ENCODE measurements at regions not wholly inside any gene's neighbourhood (a gene's known extent, or its start where the extent isn't known, plus 50 kb on each side); places are given as distances from the start of the nearest gene placed in this dataset.

GRCh38 chr3:186411994-186412393 is 50.0 kb upstream of the DGKG start:
- no peaks in the 10 kb centered on the region for H3K36me3 ChIP-seq (ENCODE audit: control insufficient read depth, insufficient read depth, low read length)
- H3K27me3 ChIP-seq (ENCODE audit: control insufficient read depth, insufficient read depth, low read length) = peaks cover 4% of the 10 kb centered on the region; the same call in 1 of the 2 replicates
- no peak overlapping the region for H3K9ac ChIP-seq (ENCODE audit: low read length)
- no peak overlapping the region for H3K27ac ChIP-seq (ENCODE audit: low read depth, low read length)
- no peaks in the 10 kb centered on the region for H3K9me3 ChIP-seq (ENCODE audit: control insufficient read depth, insufficient read depth, low read depth, low read length)
- H3K4me1 ChIP-seq (ENCODE audit: control insufficient read depth, insufficient read depth, low read length) = peaks cover 25% of the 10 kb centered on the region
- no peak overlapping the region for H3K4me3 ChIP-seq (ENCODE audit: low read depth, low read length)

Data from HUES6 (cell line).